Hematopoietic multipotent progenitor cell treated with erythropoietin and hydrocortisone succinate and interleukin-3 and kit ligand, for 8 days (in vitro differentiated cells): ENCODE measurements at regions not wholly inside any gene's neighbourhood (a gene's known extent, or its start where the extent isn't known, plus 50 kb on each side); places are given as distances from the start of the nearest gene placed in this dataset.
"Not testable (repeated sequence)": the region's sequence is repeated elsewhere in the genome, so short reads cannot be mapped to it uniquely, and the experiment has no call there.

Experiments
- DNase-seq: peaks from one replicate; pipeline ENCODE4 v3.0.0-alpha.2; 2015

DNA sequence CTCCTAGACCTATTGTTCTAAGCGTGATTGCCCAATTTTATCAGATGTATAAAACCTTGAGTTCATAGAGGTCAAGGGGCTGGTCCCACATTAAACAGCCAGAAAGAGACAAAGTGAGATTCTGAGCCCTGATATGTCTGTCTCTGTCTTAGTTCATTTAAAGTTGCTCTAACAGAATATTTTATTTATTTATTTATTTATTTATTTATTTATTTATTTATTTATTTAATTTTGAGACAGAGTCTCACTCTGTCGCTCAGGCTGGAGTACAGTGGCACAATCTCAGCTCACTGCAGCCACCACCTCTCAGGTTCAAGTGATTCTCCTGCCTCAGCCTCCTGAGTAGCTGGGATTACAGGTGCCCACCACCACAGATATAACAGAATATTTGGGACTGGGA, 1999.6 kb upstream of the WWC1 start:
- not testable (repeated sequence) for DNase-seq

DNA sequence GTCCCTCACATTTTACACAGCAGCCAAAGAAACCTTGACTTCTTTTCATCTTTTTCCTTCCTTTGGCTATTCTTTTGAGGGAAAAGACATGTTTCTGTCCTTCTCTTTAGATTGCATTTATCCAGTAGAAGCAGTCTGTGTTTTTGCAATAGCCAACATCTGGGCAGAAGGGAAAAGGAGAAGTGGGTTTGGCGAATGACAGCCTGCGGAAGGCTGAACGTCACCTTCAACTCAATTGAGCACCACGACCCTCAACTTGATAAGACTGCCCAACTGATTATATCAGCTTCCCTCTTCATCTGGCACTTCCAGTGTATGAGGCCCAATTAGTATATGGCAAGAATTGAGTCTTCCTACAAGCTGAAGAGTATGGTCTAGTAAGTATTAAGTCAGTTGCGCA, 1997.6 kb upstream of the WWC1 start:
- no peak for DNase-seq

DNA sequence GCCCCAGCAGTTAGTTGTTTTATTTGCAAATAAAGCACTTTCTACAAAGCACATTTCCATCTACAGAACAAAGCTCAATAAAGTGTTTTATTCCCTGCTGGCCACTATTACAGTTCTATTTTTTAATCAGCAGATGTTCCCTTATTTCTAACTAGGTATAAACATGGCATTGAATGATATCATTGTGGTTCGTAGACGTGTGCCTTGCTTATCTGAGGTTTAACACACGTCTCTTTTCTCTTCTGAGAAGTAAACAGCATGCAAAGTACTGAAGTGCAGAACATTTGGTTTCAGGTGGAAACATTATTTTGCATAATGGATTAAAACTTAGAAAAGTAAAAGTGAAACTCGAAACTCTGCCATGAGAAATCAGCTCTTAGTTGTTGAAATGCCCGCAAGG, 1989.3 kb upstream of the WWC1 start:
- no peak for DNase-seq

DNA sequence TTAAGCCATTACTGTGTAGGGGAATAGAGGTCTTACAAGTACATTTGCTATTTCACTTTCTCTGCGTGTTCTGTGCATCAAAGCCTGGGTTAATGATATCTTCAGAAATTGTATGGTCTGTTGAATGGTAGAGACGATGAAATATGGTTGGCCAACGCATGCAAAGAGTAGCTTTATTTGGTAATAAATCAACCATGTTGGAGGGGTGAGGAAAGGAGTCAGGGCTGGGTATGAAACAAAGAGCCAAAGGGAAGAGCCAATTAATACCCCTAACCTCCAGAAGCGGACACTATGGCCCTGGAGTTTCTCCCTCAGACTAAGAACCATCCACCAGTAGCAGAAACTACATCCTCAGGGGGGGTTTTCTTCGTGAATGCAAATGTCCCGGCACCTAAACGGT, 1974.0 kb upstream of the WWC1 start:
- no peak for DNase-seq

DNA sequence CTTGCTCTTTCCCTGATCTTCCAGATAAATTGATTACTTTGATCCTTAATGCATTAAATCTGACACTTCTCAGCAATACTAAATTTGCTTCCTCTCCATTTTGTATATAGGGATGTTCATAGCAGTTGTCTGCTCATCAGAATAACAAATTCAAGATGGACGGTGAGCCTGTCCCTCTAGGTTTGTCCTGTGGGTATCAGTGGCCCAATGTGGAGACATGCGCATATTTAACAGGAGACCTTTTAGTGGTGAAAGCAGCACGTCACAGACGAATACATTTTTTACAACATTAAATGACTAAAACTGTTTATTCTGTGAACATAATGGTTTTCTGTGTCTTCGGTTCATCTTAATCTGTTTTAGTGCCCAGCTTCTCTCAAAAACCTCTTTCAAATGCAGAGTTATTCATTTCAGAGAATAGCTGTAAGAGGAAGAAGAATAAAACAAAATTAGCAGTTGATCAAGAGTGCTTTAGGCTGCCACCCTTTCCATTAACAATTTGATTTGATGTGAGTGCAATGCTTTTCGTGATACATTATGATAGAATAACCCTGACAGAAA, 1970.4 kb upstream of the WWC1 start:
- no peak for DNase-seq

- no peak for DNase-seq
Observed at GRCh38 chr5:166324372-166324771, 1967.1 kb upstream of the WWC1 start.

- DNase-seq, result no peak
Observed at GRCh38 chr5:166329149-166329800, 1962.2 kb upstream of the WWC1 start.

DNA sequence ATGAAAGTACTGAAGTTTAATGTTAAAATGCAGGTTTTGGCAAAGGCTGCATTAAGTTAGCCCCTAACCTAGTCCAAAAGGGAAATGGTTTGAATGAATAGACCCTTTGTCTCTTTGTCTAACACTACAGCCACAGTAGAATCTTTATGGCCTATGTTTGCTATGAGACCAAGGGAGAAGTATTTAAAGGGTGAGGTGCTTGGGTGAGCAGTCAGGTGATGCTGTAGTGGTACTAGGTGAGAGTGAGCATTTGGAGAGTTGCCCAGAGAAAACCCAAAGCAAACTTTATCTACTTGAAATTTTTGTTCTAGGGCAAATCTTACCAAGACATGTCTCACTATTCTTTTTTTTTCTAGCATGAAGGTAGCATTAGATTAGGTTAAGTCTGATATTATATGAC, 1961.4 kb upstream of the WWC1 start:
- DNase-seq, result no peak

- no peak for DNase-seq
Observed at GRCh38 chr5:166331521-166331920, 1959.9 kb upstream of the WWC1 start.

DNA sequence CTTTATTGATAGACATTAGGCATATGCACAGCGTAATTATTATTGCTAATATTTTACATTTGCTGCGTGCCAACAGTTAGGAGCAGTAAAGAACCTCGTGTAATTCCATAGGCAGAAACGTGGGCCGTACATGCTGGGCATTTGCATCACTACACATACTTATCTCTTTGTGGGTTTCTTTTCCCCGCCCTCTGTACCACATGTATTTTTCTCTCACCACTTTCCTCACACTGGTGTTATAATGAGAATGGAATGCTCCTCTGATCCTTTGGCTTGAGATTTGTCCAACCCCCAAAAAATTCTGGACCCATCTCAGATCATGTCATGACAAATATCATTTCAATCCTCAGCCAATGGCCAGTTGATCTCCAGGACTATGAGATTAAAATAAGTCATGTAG, 1952.6 kb upstream of the WWC1 start:
- DNase-seq, result no peak

DNA sequence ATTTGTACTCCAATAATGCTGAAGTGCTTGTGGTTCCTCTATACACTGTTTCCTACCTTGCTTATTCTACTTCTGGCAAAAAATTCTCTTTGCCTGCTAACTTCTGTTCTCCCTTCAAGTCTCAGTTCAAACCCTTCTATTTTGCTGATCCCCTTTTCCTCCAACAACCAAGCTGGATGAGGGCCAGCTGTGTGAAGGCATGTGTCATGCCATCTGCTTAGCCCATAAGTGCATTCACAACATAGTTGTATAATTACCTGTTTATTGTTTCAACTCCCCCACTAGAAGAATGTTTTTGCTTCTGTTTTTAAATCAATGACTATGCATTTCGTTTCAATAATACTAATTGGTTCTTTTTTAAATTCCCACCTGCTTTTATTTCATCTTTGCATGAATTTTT, 1951.4 kb upstream of the WWC1 start:
- no peak for DNase-seq

GRCh38 chr5:166341740-166342337, 1949.6 kb upstream of the WWC1 start:
- no peak for DNase-seq

DNA sequence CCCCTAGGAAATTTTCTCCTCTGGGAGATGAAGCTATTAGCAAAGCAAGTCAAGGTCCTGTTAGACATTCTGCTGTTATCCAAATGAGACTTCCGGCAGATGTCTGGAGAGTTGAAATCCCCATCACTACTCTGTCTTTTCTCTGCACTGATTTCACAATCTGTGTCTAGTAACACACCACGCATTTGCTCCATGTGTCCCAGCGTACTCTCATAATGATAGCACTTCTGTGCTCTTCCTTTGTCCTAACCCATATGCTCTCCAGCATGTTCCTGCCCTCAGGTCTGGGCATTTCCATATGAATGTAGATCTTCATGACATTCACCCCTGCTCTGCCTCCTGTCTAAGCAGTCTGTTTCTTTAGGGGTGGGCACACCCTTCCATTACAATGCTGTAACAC, 1949.0 kb upstream of the WWC1 start:
- no peak for DNase-seq

DNA sequence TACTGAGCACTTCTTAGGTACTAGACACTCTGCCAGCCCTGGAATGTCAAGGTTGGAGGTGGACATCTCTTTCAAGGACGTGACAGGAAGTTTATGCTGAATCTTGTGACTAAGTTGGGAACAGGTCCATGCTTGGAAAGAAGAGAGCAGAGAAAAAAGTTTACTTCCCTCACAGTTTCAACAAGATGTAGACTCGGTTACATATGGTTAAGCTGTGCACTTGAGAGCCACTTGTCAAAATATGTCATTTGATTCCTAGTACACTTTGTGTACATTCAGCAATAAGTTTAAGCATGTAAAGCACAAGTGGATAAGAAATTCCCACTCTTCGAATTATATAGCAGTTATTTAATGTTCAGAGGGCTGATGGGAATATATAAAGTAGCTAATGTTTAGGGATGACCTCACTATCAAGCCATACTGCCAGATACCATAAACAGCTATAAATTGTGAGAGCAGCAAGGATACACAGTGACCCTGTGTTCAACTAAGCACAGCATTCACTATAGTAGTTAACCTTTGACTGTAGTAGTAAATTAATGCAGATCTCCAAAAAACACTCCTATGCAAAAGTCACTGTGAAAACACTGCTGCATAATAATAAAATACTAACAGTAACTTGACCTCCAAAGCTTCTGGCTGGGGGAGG, 1944.6 kb upstream of the WWC1 start:
- DNase-seq, result no peak

DNA sequence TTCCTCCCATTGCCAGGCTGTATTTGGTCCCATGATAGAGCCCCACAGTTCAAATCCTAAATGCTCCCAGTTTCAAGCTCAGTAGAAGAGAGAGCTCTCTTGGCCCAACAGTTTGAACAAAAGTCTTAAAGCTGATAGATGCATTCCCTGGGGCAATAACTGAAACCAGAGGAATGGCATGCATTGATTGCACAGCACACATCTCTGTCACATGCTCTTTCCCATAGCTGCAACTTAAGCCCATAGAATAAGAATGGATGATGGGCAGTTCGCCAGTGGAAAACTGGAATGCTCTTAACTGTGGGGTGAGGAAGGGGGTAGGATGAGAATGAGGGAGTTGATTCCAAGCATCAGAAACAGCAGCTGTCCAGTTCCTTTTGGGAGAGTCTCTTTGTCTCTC, 1942.4 kb upstream of the WWC1 start:
- no peak for DNase-seq

- DNase-seq, result no peak
Observed at GRCh38 chr5:166353580-166353979, 1937.9 kb upstream of the WWC1 start.

DNA sequence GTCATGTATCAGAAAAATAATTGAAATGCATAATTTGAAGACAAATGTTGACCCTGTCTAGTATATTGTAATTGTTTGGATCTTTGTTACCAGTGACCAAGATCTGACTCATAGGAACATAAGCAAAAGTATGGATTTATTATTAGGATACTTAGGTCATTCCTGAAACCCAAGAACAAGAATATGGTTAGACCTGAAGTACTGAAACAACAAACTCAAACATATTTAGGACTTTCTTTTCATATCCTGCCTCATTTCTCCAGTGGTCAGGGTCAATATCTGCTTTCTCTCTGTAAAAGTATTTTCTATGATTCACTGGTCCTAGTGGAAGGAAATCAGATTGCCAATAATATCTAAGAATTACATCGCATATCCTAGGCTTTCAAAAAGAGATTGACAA, 1937.1 kb upstream of the WWC1 start:
- no peak for DNase-seq

GRCh38 chr5:166356096-166356495, 1935.3 kb upstream of the WWC1 start:
- no peak for DNase-seq

GRCh38 chr5:166358127-166358830, 1933.2 kb upstream of the WWC1 start:
- DNase-seq, result no peak

DNA sequence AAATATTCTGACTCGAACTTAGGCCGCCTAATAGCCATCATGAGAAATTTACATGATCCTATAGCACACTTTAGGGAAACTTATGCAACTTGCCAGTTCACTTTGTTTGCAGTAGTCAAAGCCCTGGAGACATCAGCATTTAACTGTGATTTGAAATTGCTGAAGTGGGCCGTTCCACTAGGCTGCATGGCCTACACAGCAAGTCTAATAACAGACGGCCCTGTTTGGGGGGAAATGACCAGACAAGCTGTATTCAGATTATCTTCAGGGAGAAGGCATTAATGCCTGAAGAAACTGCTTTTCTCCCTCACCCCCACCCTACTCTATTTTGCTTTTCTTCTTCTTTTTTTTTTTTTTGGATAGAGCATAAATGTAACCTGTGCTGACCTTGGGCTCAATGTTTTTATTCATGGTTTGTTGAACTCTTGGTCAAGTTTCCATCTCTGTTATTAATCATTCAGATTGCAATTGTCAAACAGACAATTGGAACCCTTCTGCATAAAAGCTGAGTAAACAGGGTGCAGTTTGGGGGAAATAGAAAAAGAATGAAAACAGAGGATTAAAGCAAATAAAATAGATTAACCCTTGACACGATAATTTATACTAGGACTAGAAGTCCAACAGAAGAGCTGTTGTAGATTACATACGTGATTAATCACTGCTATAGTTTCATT, 1928.2 kb upstream of the WWC1 start:
- DNase-seq, result no peak

DNA sequence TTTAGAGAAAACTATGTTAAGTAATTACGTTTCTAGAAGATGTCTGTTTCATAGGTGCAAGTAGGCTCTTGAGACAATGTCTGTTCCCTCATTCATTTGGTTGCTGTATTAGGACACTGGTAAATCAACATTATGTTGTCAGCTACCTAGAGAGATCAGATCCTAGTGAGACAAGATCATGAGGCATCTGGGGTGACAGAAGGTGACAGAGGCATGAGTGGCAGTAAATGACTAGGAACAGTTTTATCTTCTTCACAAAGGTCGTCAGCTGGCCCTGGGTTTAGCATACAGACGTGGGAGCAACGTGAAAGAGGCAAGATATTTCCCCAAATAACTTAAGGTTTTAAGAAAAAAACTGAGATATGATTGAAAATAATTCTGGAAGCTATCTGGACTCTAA, 1926.3 kb upstream of the WWC1 start:
- DNase-seq, result no peak

DNA sequence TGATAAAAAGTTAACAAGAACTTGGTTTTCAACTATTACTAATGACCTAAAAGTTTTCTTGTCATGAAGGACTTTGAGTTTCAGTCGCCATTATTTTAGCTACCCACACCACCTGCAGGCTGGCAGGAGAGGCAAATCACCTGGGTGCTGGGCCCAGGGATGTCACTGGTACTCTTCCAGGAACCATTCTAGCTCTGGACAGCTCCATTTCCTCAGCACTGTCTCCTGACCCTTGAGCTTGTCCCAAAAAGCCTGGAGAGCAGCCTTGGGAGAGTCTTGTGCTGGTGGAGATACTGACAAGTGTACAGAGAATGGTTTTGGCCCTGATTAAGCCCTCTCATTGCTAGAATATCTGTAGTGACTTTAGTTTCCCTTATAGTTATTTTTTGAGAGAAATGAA, 1924.1 kb upstream of the WWC1 start:
- no peak for DNase-seq

DNA sequence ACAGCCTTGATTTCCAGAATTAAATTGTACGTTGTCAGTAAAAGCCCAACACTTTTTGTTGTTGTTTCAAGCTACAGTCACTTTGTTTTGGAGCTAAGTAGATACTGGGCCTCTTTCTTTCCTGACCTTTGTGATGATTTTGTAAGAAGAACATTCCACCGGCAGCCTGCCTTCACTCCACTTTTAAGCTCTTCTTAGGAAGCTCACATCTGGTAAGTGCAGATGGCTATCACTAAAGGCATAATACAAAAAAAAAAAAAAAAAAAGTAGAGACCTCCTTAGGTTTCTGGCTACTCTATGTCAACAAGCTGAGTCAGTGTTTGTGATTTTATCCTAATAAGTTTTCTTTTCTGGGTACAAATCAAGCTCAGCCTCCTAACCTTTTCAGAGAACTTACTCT, 1922.1 kb upstream of the WWC1 start:
- DNase-seq, result no peak
